Activated CD4-positive, CD25-positive, alpha-beta regulatory T cell treated with anti-CD3 and anti-CD28 coated beads, Interleukin-2, amount 50 U/mL, for 24 hours (primary cell): ENCODE measurements at regions not wholly inside any gene's neighbourhood (a gene's known extent, or its start where the extent isn't known, plus 50 kb on each side); places are given as distances from the start of the nearest gene placed in this dataset.
A peak's percentile ranks its signal among the peaks of the same experiment; 100 is the strongest.
"Not testable (repeated sequence)": the region's sequence is repeated elsewhere in the genome, so short reads cannot be mapped to it uniquely, and the experiment has no call there.

Source experiments
- ATAC-seq, 2 donors: fragments of 150-1000 bp; cut with Tn5 transposase; one replicate each; pipeline ENCODE4 v1.10.0; 2021; ENCODE audit warnings: mild to moderate bottlenecking in 1 of 2, moderate library complexity in 1 of 2

- no peak for ATAC-seq
Measured at GRCh38 chr3:30452446-30452845, 154.0 kb upstream of the TGFBR2 start.

GRCh38 chr3:30453360-30454039, 152.9 kb upstream of the TGFBR2 start:
- ATAC-seq, result no peak

GRCh38 chr3:30454636-30455035, 151.8 kb upstream of the TGFBR2 start:
- no peak for ATAC-seq

- not testable (repeated sequence) for ATAC-seq
Measured at GRCh38 chr3:30455112-30455511, 151.3 kb upstream of the TGFBR2 start.

DNA sequence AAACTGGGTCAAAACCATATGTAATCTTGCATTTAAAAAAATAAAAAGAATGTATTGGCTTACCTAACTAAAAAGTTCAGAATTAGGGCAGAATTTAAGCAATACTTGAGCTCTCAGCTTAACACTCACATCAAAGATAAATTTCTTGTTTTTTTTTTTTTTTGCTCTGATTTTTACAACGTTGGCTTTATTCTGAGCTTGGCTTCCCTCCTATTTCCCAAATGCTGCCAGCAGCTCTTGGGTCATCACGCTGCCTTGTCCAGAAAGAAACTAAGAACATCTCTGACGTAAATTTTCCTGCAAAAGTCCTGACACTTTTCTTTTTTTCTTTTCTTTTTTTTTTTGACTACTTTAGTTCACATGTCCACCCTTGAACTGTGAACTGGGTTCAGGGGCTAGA, 150.6 kb upstream of the TGFBR2 start:
- ATAC-seq, result no peak

- no peak for ATAC-seq
Measured at GRCh38 chr3:30456264-30456663, 150.1 kb upstream of the TGFBR2 start.

DNA sequence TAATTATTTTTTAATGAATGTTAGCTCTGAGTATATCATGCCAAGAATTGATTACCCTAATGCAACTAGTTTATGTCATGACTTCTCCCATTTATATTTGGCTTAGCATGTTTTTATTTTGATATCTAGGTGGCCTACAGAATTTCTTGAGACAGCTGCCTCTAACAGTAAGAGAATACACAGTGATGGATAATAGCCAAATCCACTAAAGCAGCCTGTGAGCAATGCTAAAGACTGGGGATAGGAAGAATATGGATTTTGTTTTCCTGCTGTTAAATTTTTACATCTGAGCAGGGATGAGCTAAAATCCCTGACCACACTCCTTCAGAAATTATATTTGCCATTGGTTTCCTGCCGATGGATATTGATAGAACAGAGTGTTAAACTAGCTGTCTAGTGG, 149.3 kb upstream of the TGFBR2 start:
- no peak for ATAC-seq

DNA sequence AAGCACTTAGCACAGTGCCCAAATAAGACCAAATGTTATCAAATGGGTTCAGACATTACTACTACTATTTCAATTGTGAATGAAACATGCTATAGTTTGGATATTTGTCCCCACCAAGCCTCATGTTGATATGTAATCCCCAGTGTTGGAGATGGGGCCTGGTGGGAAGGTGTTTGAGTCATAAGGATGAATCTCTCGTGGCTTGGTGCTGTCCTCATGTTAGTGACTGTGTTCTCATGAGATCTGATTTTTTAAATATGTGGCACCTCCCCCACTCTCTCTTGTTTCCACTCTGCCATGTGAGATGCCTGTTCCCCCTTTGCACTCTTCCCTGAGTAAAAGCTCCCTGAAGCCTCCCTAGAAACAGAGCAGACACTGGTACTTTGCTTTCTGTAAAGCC, 148.7 kb upstream of the TGFBR2 start:
- no peak for ATAC-seq

DNA sequence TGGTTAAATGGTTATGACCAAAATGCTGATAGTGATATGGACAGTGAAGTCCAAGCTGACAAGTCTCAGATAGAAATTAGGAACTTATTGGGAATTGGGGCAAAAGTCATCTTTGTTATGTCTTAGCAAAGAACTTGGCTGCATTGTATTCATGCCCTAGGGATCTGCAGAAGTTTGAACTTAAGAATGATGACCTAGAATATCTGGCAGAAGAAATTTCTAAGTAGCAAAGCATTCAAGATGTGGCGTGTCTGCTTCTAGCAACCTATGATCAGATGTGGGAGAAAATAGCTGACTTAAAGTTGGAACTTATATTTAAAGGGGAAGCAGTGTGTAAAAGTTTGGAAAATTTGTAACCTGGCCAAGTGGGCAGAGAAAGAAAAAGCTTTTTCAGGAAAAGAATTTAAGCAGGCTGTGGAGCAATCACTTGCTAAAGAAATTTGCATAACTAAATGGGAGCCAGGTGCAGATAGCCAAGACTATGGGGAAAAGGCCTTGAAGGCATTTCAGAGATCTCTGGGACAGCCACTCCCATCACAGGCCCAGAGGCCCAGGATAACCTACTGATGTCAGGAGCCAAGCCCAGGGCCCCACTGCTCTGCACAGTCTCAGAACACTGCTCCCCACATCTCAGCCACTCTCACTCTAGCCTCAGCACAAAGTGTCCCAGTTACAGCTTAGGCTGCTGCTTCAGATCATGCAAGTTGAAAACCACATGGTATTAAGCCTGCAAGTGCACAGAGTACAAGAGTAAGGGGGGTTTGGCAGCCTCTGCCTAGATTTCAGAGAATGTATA, 147.8 kb upstream of the TGFBR2 start:
- ATAC-seq, result no peak

DNA sequence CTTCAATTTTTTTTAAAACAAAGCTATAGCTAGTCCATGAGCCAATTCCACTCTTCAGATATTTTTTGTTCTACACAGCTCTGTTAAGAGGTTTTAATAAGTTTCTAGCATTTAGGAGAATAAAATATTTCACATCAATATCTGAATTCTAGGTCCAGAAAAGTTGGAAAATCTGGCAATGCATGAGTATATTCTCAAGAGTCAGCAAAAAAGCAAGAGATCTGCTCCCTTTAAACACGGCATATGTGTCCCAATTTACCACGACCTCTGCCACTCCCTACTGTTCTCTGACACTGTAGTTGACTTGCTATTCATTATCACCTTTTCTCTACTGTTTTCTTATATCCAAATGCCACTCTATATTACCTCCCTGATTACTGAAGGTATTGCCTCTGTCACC, 145.1 kb upstream of the TGFBR2 start:
- ATAC-seq, result no peak

DNA sequence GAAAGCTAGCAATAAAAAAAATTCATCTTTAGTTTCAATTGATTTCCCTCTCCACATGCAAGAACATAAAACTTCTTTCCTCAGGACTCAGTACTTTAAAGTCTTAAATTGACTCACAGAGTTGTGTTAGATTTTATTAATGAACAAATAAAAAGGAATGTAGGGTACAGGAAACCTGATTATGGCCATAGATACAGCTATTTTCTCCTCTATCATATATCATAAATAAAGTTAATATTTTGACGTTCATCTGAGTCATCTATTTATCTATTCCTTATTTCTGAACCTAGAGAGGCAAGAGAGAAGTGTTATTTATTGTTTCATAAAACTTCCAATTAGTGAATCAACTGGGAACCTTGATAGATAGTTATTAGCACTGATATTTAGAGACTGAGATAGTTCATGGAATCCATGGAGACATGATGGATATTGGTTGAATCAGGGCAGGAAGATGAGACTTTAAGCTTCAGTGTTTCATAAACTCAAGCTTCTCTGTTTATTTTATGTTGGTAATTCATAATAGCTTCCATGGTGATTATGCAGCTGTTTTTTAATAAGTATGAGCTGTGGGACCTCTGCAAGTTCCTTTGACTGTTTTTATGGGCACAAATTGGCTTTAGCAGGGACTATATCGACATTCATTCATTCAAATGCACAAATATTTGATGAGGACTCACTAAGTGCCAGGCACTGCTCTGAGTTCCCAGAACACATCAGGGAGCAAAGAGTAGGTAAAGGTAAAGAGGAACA, 143.5 kb upstream of the TGFBR2 start:
- ATAC-seq, result no peak

DNA sequence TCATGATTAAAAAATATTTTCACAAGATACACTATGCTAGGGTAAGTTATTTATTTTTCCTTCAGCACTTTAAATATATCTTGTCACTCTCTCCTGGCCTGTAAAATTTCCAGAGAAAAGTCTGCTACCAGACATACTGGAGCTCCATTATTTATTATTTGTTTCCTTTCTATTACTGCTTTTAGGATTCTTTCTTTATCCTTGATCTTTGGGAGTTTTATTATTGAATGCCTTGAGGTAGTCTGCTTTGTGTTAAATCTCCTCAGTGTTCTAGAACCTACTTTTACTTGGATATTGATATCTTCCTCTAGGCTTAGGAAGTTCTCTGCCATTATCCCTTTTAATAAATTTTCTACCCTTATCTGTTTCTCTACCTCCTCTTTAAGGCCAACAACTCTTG, 142.0 kb upstream of the TGFBR2 start:
- no peak for ATAC-seq

DNA sequence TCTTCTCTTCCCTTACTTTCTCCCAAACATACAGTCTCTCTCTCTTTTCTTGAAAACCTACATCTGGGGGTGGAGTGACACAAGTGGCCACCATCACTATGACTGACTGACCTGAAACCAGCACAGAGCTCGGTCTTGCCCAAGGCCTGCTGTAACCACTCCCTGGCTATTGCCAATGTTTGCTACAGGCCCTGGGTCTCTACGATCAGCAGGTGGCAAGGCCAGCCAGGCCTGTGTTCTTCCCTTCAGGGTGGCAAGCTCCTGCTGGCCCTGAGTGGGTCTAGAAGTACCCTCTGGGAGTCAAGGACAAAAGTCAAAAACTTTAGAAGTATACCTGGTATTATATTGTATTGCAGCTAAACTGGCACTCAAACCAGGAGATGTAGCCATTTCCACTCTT, 140.9 kb upstream of the TGFBR2 start:
- ATAC-seq, result no peak

DNA sequence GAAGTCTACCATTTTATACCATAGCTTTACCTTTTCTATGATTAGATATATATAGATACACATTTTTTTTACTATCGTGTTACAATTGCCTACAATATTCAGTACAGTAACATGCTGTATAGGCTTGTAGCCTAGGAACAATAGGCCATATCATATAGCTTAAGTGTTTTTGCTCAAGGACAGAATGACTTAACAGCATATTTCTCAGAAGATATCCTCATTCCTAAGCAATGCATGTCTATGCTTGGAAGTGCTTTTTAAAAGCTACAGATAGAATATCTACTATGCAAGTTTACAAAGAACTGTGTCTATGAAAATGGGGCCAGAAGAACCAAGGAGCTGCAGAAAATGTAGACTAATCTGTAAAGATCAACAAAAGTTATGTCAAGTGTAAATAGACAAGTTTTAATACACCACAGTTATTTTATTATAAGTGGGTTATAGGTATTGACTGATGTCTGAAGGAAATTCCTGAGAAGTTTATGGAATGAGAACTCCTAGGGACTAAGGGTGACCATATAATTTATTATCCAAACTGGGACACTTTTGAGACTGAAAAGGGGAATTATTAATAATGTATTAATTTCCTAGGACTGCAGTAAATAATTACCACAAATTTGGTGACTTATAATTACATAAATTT, 138.7 kb upstream of the TGFBR2 start:
- no peak for ATAC-seq

- ATAC-seq, result no peak
Measured at GRCh38 chr3:30469133-30469532, 137.3 kb upstream of the TGFBR2 start.

DNA sequence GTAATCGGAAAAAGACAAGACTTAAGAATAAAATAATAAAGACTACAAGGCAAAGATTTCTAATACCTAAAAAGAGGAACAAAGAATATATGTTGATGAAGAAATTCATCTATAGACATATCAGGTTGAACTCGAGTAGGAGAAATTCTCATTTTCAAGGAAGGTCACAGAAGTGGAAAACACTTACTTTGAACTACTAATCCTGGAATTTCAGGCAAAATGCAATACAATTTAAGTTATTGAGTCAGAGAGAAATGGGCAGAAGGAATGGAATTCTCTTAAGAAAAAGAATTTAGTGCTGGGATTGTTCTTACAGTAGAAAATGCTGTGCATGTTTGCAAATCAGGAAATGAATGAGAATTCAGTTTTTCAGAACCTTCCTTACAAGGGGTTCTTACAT, 135.9 kb upstream of the TGFBR2 start:
- no peak for ATAC-seq

- ATAC-seq, result no peak
Measured at GRCh38 chr3:30471066-30471465, 135.3 kb upstream of the TGFBR2 start.

DNA sequence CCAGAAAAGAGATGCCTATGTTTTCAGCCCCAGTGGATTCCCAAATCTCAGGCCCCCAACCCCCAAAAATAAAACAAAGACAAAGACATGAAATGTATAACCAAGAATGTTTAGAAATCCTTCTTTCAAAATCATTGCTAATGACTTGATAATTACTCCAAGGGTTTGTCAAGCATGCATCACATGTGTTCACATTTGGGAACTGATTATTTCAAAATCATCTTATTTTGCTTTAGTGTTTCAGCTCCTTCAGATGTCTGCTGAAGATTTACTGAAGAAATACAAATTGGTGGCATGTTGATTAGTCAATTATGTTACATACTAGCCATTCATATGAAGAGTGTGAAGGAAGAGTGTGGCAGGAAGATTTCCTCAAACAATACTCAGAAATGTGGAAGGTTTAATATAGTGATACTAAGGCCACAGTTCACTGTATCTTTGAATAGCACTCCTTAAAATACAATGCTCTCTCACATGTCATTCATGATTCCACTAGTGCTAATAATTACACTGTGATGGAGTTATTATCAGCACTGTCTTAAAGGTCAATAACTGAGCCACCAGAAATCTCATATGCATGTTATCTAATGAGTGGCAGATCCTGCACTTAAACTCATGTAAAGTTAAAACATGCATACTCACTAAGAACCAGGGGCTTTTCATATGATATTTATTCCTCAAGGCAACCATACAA, 134.5 kb upstream of the TGFBR2 start:
- no peak for ATAC-seq

- no peak for ATAC-seq
Measured at GRCh38 chr3:30473374-30474051, 132.9 kb upstream of the TGFBR2 start.

- no peak for ATAC-seq
Measured at GRCh38 chr3:30474371-30474770, 132.0 kb upstream of the TGFBR2 start.

GRCh38 chr3:30475038-30475808, 131.2 kb upstream of the TGFBR2 start:
- peak; percentile 59 to 63 for ATAC-seq
